ENCODE measurements at regions not wholly inside any gene's neighbourhood (a gene's known extent, or its start where the extent isn't known, plus 50 kb on each side); places are given as distances from the start of the nearest gene placed in this dataset.
"Not testable (repeated sequence)": the region's sequence is repeated elsewhere in the genome, so short reads cannot be mapped to it uniquely, and the experiment has no call there.

DNA sequence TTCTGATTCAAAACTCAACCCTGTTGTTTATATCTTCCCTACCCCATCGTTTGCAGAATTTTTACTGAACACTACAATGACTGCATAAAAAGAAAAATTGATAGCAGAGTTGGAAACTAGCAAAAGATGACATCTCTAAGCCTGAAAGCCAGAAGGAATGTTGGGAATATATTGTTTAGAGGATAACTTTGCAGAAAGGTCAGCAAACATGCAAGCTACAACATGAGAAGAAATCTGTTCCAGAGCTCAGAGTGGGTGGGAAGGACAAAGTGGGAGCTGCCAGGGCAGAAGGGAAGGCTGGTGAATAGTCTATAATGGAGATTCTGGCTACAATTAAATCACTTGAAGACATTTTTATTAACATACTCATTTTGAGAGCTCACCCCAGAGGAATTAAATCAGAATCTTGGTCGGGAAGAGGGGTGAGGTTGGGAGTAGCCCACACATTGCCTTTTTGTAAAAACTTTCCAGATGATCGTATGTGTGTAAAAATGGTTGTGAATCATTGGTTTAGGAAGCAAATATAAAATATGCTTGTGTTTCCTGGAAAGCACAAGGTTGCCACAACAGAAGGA, 574.8 kb downstream of the FLRT2 start:
- DNase-seq: no peak

DNA sequence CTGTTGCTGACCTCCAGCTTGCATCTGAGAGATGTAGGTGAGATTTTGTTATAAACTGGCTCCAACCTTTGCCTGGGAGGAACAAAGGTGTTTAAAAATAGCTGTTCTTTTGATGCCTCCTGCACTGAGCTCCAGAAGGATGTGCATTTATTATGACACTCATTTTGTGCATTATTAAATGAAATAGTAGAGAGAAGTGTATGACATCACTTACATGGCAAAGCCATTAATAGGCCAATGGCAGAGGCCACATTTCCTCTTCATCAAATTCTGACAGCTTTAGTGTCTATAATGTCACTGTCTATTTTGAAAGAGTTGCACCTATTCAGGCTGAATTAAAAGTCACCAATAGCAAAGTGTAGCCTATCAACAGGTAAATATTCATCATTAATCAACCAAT, 564.6 kb downstream of the FLRT2 start:
- no peak for DNase-seq

GRCh38 chr14:86091811-86092210, 561.9 kb downstream of the FLRT2 start:
- DNase-seq: no peak

- no peak for DNase-seq
These were observed 558.2 kb downstream of the FLRT2 start for GRCh38 chr14:86088156-86088555.

GRCh38 chr14:86087377-86087776, 557.4 kb downstream of the FLRT2 start:
- DNase-seq: no peak

GRCh38 chr14:86086962-86087361, 557.0 kb downstream of the FLRT2 start:
- DNase-seq: no peak

- DNase-seq: no peak
These were observed 554.2 kb downstream of the FLRT2 start for GRCh38 chr14:86084097-86084496.

DNA sequence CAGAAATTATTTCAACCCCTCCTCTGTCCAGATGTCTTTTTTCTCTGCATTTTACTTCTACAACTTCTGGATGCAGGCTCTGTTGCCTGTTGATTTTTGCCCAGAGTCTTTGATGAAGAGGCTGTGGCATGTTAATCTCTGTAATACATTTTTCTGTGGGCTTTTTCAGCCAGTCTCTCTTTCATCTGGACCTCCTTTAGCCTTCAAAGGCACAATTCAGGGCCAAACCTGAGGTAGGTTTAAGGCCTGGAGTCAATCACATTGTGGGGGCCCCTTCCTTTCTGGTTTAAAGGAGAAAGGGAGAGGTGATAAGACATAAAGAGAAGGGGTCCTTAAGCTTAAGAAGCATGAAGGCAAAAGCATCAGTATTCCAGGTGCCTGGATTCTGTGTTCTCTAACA, 553.7 kb downstream of the FLRT2 start:
- DNase-seq: no peak

DNA sequence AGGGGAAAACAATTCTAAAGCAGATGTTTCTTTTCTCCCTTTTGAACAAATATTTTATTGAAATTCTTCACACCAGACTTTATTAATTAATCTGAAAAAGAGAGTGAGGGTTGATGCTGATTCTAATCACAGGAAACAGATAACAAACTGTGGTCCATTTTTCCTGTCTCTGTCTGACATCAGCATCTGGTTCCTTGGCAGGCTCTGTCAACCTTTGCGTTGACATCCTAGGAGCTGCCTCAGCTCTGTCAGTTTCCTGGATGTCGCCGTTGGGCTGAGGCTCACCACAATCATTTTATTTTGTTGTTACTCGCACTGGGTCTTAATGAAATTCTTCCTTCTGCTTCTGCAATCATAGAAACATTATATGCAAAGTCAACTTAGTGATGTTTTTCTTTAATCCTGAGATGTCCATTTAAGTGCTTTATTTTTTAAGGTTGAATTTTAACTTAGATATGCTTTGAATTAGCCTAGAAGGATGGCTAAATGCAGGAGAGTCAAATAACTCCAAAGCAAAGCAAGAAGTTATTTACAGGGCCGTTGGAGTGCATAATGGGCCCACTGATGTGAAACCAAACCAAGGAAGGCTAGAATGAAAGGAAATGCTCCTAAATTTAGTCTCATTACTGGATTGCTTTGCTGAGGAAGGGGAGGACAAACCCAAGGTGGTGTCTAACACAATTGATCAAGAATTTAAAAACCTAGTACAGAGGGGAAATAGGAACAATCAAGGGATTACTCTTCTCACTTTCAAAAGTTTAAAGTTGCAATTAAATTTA, 542.4 kb downstream of the FLRT2 start:
- no peak for DNase-seq

- DNase-seq: no peak
These were observed 536.7 kb downstream of the FLRT2 start for GRCh38 chr14:86066651-86067050.

DNA sequence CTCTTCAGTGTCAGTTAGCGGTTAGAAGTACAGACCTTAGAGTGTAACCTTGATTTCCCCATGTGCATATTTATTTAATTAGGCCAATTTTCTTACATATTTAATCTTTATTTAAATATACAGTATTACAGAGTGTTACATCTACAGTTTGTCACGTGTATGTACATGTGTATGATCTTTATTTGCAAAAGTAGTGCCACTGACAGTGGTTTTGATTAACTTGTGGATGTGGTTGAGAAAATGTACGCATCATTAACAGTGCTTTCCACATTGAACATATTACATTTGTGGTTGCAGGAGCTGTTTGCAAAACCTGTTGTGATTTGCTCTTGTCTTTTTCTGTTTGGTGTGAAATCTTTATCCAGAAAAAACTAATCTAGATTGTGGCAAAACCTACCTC, 535.5 kb downstream of the FLRT2 start:
- no peak for DNase-seq

- DNase-seq: not testable (repeated sequence)
These were observed 534.7 kb downstream of the FLRT2 start for GRCh38 chr14:86064595-86064994.

DNA sequence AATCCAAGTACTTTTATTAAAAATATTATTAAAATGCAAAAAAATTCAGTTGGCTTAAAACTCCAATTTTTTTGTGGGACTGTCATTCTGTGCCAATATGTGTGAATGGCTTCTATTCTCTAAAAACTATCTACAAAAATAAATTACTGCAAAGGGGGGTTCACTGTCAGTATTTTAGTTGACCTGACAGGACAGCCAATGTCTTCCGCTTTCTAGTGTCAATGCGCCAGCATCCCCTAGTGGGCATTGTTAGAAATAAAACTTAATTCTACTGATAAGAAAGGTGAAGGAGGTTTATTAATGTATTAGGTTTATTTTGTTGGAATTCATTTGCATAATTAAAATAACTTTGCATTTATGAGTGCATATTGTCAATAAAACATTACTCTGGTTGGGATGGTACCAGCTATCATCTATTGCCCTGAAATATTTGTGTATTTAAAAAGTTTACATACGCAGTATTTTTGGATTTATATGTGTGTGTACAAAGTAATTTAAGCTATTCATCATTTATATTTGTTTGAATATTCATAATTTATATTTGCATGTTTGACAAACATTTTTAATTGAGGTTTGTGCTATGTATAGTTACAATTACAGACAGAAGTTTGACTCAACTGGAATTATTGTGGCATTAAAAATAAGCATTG, 527.2 kb downstream of the FLRT2 start:
- DNase-seq: no peak

- DNase-seq: no peak
These were observed 525.6 kb downstream of the FLRT2 start for GRCh38 chr14:86055512-86056075.

DNA sequence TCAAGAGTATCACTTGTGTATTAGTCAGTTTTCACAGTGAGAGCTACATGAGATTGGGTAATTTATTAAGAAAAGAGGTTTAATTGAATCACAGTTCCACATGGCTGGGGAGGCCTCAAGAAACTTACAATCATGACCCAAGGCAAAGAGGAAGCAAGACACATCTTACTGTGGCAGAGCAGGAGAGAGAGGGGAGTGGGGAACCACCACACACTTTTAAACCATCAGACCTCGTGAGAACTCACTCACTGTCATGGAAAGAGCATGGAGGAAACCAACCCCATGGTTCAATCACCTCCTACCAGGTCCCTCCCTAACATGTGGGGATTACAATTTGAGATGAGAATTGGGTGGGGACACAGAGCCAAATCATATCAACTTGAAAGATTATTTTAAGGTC, 522.9 kb downstream of the FLRT2 start:
- no peak for DNase-seq

DNA sequence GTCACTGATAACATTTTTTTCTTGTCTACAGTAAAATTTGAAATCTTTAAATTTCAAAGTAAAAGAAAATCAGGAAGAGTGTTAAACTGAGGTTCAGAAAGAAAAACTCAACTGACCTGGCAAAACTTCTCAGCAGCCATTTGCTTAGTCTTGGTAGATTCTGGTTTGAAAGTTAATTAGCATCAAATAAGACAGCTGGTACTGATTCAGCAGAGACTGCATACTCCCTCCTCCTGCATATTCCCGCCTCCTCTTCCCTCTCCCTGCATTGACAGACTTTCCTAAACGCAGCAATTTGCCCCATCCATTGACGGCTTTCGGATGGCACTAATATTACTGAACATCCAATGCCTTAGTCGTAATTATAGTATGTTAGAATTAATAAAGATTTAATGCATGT, 520.8 kb downstream of the FLRT2 start:
- DNase-seq: no peak

GRCh38 chr14:86050072-86050683, 520.2 kb downstream of the FLRT2 start:
- DNase-seq: no peak

GRCh38 chr14:86039176-86039575, 509.2 kb downstream of the FLRT2 start:
- no peak for DNase-seq

DNA sequence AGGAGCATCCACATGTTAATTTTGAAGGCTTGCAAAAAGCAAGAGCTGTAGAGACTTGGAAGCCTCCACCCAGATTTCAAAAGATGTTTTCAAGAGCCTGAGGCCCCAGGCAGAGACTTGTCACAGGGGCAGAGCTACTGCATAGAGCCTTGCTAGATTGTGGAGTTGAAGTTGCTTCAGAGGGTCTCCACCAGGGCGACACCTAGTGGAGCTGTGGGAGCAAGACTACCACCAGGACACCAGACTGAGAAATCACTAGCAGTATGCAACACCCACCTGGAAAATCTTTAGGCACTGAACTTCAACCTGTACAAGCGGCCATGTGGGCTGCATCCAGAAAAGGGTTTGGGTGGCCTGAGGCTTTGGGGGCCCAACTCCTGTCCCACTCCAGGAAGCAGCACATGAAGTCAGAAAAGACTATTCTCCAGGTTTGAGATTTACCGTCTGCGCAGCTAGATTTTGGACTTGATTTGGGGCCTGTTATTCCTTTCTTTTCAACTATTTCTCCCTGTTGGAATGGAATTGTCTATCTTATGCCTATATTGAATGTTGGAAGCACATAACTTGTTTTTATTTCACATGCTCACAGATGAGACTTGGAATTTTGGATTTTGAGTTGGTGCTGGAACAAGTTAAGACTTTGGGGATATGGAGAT, 508.6 kb downstream of the FLRT2 start:
- DNase-seq: no peak

- no peak for DNase-seq
These were observed 505.9 kb downstream of the FLRT2 start for GRCh38 chr14:86035882-86036281.

- DNase-seq: no peak
These were observed 498.0 kb downstream of the FLRT2 start for GRCh38 chr14:86027990-86028389.

DNA sequence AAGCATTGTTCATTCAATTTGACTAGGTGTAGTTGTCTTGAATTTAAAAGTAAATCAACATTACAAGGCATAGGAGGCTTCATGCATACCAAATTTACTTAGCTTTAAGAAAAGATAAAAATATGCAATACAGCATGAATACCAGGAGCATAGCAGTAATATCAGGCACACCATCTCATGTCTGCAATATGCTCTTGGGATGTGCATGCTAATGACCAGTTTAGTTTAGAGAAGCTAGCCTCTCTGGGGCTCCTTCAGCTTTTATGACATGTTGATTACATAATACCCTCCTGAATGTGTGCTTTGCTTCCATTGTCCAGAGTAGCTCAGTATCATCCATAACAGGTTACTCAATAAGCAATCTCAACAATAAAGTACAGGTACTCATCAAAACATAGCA, 497.2 kb downstream of the FLRT2 start:
- no peak for DNase-seq
